GM13976 (cell line): ENCODE measurements at regions not wholly inside any gene's neighbourhood (a gene's known extent, or its start where the extent isn't known, plus 50 kb on each side); places are given as distances from the start of the nearest gene placed in this dataset.

Experiments used
- DNase-seq: peaks from one replicate; pipeline ENCODE4 v3.0.0; 2012; ENCODE audit warnings: low spot score
- CTCF ChIP-seq: IDR thresholded peaks from 2 replicates; pipeline ENCODE4 v1.5.1; 2012; ENCODE audit warnings: borderline replicate concordance, mild to moderate bottlenecking; ENCODE audit not compliant: insufficient read depth; ENCODE audit errors: extremely low read depth, missing control alignments, control extremely low read depth
- in situ Hi-C: fragments of 300-500 bp; cut with MboI; formaldehyde crosslinking; loops from one replicate; pipeline ENCODE4 v1.12.0; 2022; ENCODE audit warnings: low sequenced_read_pairs, mixed read lengths, inconsistent platforms; ENCODE audit not compliant: unreplicated experiment

- TF ChIP-seq CTCF, result no peak
- no peak for DNase-seq
- in situ Hi-C loops, result no loop called here
Measured at GRCh38 chr2:129256642-129257041, 722.8 kb upstream of the RAB6C start.

- in situ Hi-C loops, result no loop called here
- TF ChIP-seq CTCF, result no peak
- no peak for DNase-seq
Measured at GRCh38 chr2:129262934-129263333, 716.5 kb upstream of the RAB6C start.

GRCh38 chr2:129263939-129264338, 715.5 kb upstream of the RAB6C start:
- no peak for TF ChIP-seq CTCF
- in situ Hi-C loops, result no loop called here
- no peak for DNase-seq

GRCh38 chr2:129267559-129267958, 711.9 kb upstream of the RAB6C start:
- no peak for DNase-seq
- in situ Hi-C loops, result no loop called here
- TF ChIP-seq CTCF, result no peak

GRCh38 chr2:129273266-129274037, 706.0 kb upstream of the RAB6C start:
- no peak for DNase-seq
- in situ Hi-C loops, result no loop called here
- TF ChIP-seq CTCF, result no peak

GRCh38 chr2:129274038-129274415, 705.4 kb upstream of the RAB6C start:
- in situ Hi-C loops, result no loop called here
- no peak for DNase-seq
- TF ChIP-seq CTCF, result no peak
